Mammary epithelial cell (primary cell): ENCODE measurements at regions not wholly inside any gene's neighbourhood (a gene's known extent, or its start where the extent isn't known, plus 50 kb on each side); places are given as distances from the start of the nearest gene placed in this dataset.

ENCODE experiments used
- CTCF ChIP-seq, 2 donors: IDR thresholded peaks in 1 of 2; conservative IDR thresholded peaks in 1 of 2; 2 replicates each; pipeline ENCODE4 v1.5.1; 2011 to 2012; ENCODE audit warnings: inconsistent platforms in 2 of 2, low read length in 2 of 2, mild to moderate bottlenecking in 2 of 2, control low read depth in 1 of 2, low read depth in 1 of 2; ENCODE audit not compliant: insufficient read depth in 1 of 2; ENCODE audit errors: extremely low read depth in 1 of 2
- EZH2 ChIP-seq: IDR thresholded peaks from 2 replicates; pipeline ENCODE4 v1.6.1; 2012; ENCODE audit warnings: low read length, inconsistent platforms, borderline replicate concordance

DNA sequence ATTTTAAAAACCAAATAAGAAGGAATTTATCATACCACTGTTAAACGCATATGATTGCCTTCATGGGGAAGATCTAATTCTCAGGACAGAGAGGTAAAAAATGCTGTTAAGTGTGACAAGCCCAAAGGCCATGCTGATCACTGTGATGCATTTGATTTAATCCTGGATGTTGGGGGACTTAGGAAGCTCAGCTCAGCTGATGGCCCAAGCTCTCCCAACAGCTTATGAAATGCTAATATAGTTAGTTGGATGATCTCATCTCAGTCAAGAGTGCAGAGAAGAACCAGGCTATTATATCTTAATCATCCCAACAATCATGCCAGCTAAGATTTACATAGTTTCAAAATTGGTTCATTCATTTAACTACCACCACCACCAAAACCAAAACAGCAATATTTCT lies 340.0 kb downstream of the IL20RB start:
- no peak for TF ChIP-seq EZH2
- TF ChIP-seq CTCF (conservative IDR thresholded peaks at IDR 0.05 in 1 of 2, IDR thresholded peaks at IDR 0.05 in 1 of 2; ENCODE audit: extremely low read depth in 1 of 2, insufficient read depth in 1 of 2, low read depth in 1 of 2, low read length in 2 of 2): no peak
